OCI-LY3 (cell line): ENCODE measurements at regions not wholly inside any gene's neighbourhood (a gene's known extent, or its start where the extent isn't known, plus 50 kb on each side); places are given as distances from the start of the nearest gene placed in this dataset.

Experiments
- H2AFZ ChIP-seq: fragments of 200-600, 300-600 bp; shearing (Covaris generic); 2 replicates; pipeline ENCODE4 v1.6.0; 2014; ENCODE audit warnings: antibody characterized with exemption, low read depth, low read length
- H3K27ac ChIP-seq: fragments of 200-600, 300-600 bp; sonication (generic); 2 replicates; pipeline ENCODE4 v1.5.1; 2014; ENCODE audit warnings: mild to moderate bottlenecking, low read length, moderate library complexity, mixed read lengths
- H3K27me3 ChIP-seq: fragments of 200-600, 300-600 bp; sonication (generic); 2 replicates; pipeline ENCODE4 v1.6.1; 2014; ENCODE audit warnings: low read depth, low read length, mixed read lengths
- H3K36me3 ChIP-seq: fragments of 200-600, 300-600 bp; sonication (generic); replicated peaks from 2 replicates; pipeline ENCODE3; 2014; ENCODE audit warnings: low read depth, low read length, mixed read lengths
- H3K4me1 ChIP-seq: fragments of 300-600, 200-600 bp; sonication (generic); 2 replicates; pipeline ENCODE4 v1.6.1; 2014; ENCODE audit warnings: low read length, mixed read lengths
- H3K4me2 ChIP-seq: fragments of 200-600, 300-600 bp; sonication (generic); 2 replicates; pipeline ENCODE4 v1.6.1; 2014; ENCODE audit warnings: low read length, mixed read lengths
- H3K4me3 ChIP-seq: fragments of 300-600, 200-600 bp; sonication (generic); 2 replicates; pipeline ENCODE4 v1.5.1; 2014; ENCODE audit warnings: antibody characterized with exemption, mild to moderate bottlenecking, low read length, moderate library complexity
- H3K79me2 ChIP-seq: fragments of 300-600, 200-600 bp; shearing (Covaris generic); 2 replicates; pipeline ENCODE4 v1.6.1; 2014; ENCODE audit warnings: mild to moderate bottlenecking, low read length, mixed read lengths
- H3K9ac ChIP-seq: fragments of 300-600, 200-600 bp; shearing (Covaris generic); 2 replicates; pipeline ENCODE4 v1.6.0; 2014; ENCODE audit warnings: mild to moderate bottlenecking, low read length, moderate library complexity
- H3K9me3 ChIP-seq: fragments of 200-600, 300-600 bp; shearing (Covaris generic); 2 replicates; pipeline ENCODE4 v1.6.1; 2014; ENCODE audit warnings: low read length, mixed read lengths; ENCODE audit not compliant: insufficient read depth
- H4K20me1 ChIP-seq: fragments of 200-600, 300-600 bp; sonication (generic); 2 replicates; pipeline ENCODE4 v1.6.1; 2016; ENCODE audit warnings: low read length, mixed read lengths; ENCODE audit not compliant: insufficient read depth
- CTCF ChIP-seq: fragments of 200-600, 300-600 bp; sonication (generic); IDR thresholded peaks from 2 replicates; pipeline ENCODE4 v1.5.1; 2014; ENCODE audit warnings: antibody characterized with exemption, low read length, low read depth
- EZH2phosphoT487 ChIP-seq: fragments of 200-600 bp; shearing (Covaris generic); IDR thresholded peaks from 2 replicates; pipeline ENCODE4 v1.6.1; 2018; ENCODE audit warnings: antibody characterized with exemption, mixed run types, low read depth

- Histone ChIP-seq H3K27ac (no peak overlapping the region), H3K4me3 (no peak overlapping the region), H3K4me2 (no peak overlapping the region), H3K79me2 (no peaks in the 10 kb centered on the region), H3K9ac (no peak overlapping the region), H3K9me3 (no peaks in the 10 kb centered on the region), H2AFZ (no peak overlapping the region), H4K20me1 (no peaks in the 10 kb centered on the region), H3K4me1 (peaks cover 4% of the 10 kb centered on the region; the same call in 1 of the 2 replicates), H3K36me3 (no peaks in the 10 kb centered on the region), H3K27me3 (no peaks in the 10 kb centered on the region)
- TF ChIP-seq EZH2phosphoT487, result no peak
- TF ChIP-seq CTCF, result no peak
Observed at GRCh38 chr13:55571237-55571867, 1569.4 kb upstream of the PRR20A start.

GRCh38 chr13:55572408-55572807, 1568.3 kb upstream of the PRR20A start:
- H4K20me1 ChIP-seq, result no peaks in the 10 kb centered on the region

GRCh38 chr13:55572862-55573261, 1567.9 kb upstream of the PRR20A start:
- H3K9me3 ChIP-seq, result no peaks in the 10 kb centered on the region
- TF ChIP-seq EZH2phosphoT487 (no peak), CTCF (no peak)
- no peaks in the 10 kb centered on the region for H3K36me3 ChIP-seq
- no peak overlapping the region for H3K27ac ChIP-seq
- H3K27me3 ChIP-seq, result no peaks in the 10 kb centered on the region
- no peaks in the 10 kb centered on the region for H3K79me2 ChIP-seq
- peak overlapping the region; percentile 50 for H2AFZ ChIP-seq
- no peak overlapping the region for H3K4me3 ChIP-seq
- H3K4me2 ChIP-seq, result peak overlapping the region; percentile 7; the same call in 1 of the 2 replicates
- no peaks in the 10 kb centered on the region for H4K20me1 ChIP-seq
- H3K4me1 ChIP-seq, result peaks cover 10% of the 10 kb centered on the region
- no peak overlapping the region for H3K9ac ChIP-seq

More at GRCh38 chr13:55572408-55572807, 1568.3 kb upstream of the PRR20A start:
- Histone ChIP-seq H3K9ac (no peak overlapping the region), H3K4me1 (peaks cover 10% of the 10 kb centered on the region), H3K27me3 (no peaks in the 10 kb centered on the region), H3K79me2 (no peaks in the 10 kb centered on the region), H3K27ac (no peak overlapping the region), H3K36me3 (no peaks in the 10 kb centered on the region), H3K4me2 (no peak overlapping the region), H3K9me3 (no peaks in the 10 kb centered on the region), H2AFZ (peak overlapping the region; percentile 50; the same call in 1 of the 2 replicates), H3K4me3 (no peak overlapping the region)
- TF ChIP-seq CTCF (no peak), EZH2phosphoT487 (no peak)

GRCh38 chr13:55573565-55573964, 1567.2 kb upstream of the PRR20A start:
- no peaks in the 10 kb centered on the region for H3K27me3 ChIP-seq
- no peak overlapping the region for H3K4me3 ChIP-seq
- peaks cover 10% of the 10 kb centered on the region for H3K4me1 ChIP-seq
- H3K27ac ChIP-seq, result no peak overlapping the region
- H3K4me2 ChIP-seq, result no peak overlapping the region
- no peak overlapping the region for H2AFZ ChIP-seq
- H3K9me3 ChIP-seq, result no peaks in the 10 kb centered on the region
- no peak overlapping the region for H3K9ac ChIP-seq
- no peaks in the 10 kb centered on the region for H3K36me3 ChIP-seq
- no peaks in the 10 kb centered on the region for H3K79me2 ChIP-seq
- TF ChIP-seq EZH2phosphoT487 (no peak), CTCF (no peak)
- H4K20me1 ChIP-seq, result no peaks in the 10 kb centered on the region
